Kidney (tissue), 13 donors: ENCODE measurements at regions not wholly inside any gene's neighbourhood (a gene's known extent, or its start where the extent isn't known, plus 50 kb on each side); places are given as distances from the start of the nearest gene placed in this dataset.
"Not testable (repeated sequence)": the region's sequence is repeated elsewhere in the genome, so short reads cannot be mapped to it uniquely, and the experiment has no call there.

ENCODE experiments used
- DNase-seq, 5 donors: peaks; one replicate each; pipeline ENCODE4 v3.0.0-alpha.2; 2013 to 2020
- FAIRE-seq: peaks from 2 replicates; lab custom pipeline; 2012; peaks lifted over from hg19 to GRCh38; lab: Jason Lieb, UNC
- H3K27ac ChIP-seq, 2 donors: one replicate each; pipeline ENCODE4 v1.7.0; 2013; ENCODE audit warnings: low read depth in 2 of 2, low read length in 2 of 2, inconsistent platforms in 1 of 2
- H3K27me3 ChIP-seq: one replicate; pipeline ENCODE4 v1.7.1; 2013; ENCODE audit warnings: low read length, inconsistent platforms; ENCODE audit not compliant: control insufficient read depth, insufficient read depth
- H3K36me3 ChIP-seq, 3 donors: one replicate each; pipeline versions ENCODE4 v1.7.0 to v1.7.1; 2013; ENCODE audit warnings: low read length in 3 of 3, control low read depth in 1 of 3, inconsistent platforms in 1 of 3; ENCODE audit not compliant: insufficient read depth in 3 of 3, control insufficient read depth in 2 of 3
- H3K4me1 ChIP-seq, 3 donors: one replicate each; pipeline versions ENCODE4 v1.7.0 to v1.7.1; 2013; ENCODE audit warnings: low read length in 3 of 3, inconsistent platforms in 1 of 3, low read depth in 1 of 3; ENCODE audit not compliant: control insufficient read depth in 2 of 3, insufficient read depth in 2 of 3
- H3K4me3 ChIP-seq, 3 donors: one replicate each; pipeline versions ENCODE4 v1.7.0 to v1.8.1; 2013; ENCODE audit warnings: low read length in 3 of 3, control low read depth in 1 of 3, inconsistent platforms in 1 of 3
- H3K9ac ChIP-seq, 3 donors: one replicate each; pipeline versions ENCODE4 v1.7.0 to v1.7.1; 2013; ENCODE audit warnings: low read length in 3 of 3, control low read depth in 1 of 3, inconsistent platforms in 1 of 3
- H3K9me3 ChIP-seq, 3 donors: one replicate each; pipeline versions ENCODE4 v1.7.0 to v1.7.1; 2013; ENCODE audit warnings: low read length in 3 of 3, control low read depth in 1 of 3, inconsistent platforms in 1 of 3; ENCODE audit not compliant: control insufficient read depth in 2 of 3, insufficient read depth in 1 of 3
- intact Hi-C: fragments of 100-400 bp; cut with DNase I; formaldehyde crosslinking; loops from one replicate; pipeline ENCODE4 v1.11.1; 2022
- TF ChIP-seq, protein P1 (sequence below): IDR thresholded peaks from 3 replicates; pipeline ENCODE4 v1.5.1; 2012; ENCODE audit warnings: mild to moderate bottlenecking, moderate library complexity, borderline replicate concordance; ENCODE audit not compliant: insufficient read depth; ENCODE audit errors: extremely low read depth
- donor health status: control.
- donor health status: control.
- donor health status: control.
- donor health status: control.
- donor health status: control.
- donor health status: DM: yes; HTN: yes; CAD: no.
- donor health status: Normal renal cell carcinoma (clear cell type).

DNA sequence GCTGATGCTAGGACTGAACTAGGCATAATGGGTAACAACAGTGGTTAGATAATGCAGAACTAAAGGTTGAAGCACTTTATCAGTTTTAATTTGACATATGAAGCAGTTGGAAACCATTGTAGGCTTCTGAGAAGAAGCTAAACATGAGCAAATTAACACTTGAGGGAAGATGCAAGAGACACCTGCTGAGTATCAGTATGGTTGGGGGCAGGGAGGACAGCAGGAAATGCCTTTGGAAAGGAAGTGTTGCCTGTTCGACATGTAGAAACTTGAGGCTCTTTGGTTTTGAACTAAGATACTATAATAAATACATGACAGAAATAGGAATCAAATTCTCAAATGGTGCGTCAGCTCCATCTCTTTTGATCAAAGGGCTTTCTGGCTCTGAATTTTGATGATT lies 115.6 kb downstream of the FHIP1A start:
- Histone ChIP-seq H3K36me3 (no peaks in the 10 kb centered on the region), H3K27ac (no peak overlapping the region), H3K4me1 (no peaks in the 10 kb centered on the region), H3K27me3 (no peaks in the 10 kb centered on the region), H3K9ac (no peak overlapping the region), H3K9me3 (no peaks in the 10 kb centered on the region), H3K4me3 (no peak overlapping the region)
- TF ChIP-seq, protein P1, sequence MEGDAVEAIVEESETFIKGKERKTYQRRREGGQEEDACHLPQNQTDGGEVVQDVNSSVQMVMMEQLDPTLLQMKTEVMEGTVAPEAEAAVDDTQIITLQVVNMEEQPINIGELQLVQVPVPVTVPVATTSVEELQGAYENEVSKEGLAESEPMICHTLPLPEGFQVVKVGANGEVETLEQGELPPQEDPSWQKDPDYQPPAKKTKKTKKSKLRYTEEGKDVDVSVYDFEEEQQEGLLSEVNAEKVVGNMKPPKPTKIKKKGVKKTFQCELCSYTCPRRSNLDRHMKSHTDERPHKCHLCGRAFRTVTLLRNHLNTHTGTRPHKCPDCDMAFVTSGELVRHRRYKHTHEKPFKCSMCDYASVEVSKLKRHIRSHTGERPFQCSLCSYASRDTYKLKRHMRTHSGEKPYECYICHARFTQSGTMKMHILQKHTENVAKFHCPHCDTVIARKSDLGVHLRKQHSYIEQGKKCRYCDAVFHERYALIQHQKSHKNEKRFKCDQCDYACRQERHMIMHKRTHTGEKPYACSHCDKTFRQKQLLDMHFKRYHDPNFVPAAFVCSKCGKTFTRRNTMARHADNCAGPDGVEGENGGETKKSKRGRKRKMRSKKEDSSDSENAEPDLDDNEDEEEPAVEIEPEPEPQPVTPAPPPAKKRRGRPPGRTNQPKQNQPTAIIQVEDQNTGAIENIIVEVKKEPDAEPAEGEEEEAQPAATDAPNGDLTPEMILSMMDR, result no peak
- FAIRE-seq, result no peak
- DNase-seq, result no peak
- intact Hi-C loops, result no loop called here

DNA sequence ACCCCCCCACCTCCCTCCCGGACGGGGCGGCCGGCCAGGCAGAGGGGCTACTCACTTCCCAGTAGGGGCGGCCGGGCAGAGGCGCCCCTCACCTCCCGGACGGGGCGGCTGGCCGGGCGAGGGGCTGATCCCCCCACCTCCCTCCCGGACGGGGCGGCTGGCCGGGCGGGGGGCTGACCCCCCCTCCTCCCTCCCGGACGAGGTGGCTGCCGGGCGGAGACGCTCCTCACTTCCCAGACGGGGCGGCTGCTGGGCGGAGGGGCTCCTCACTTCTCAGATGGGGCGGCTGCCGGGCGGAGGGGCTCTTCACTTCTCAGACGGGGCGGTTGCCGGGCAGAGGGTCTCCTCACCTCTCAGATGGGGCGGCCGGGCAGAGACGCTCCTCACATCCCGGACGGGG lies 117.5 kb downstream of the FHIP1A start:
- FAIRE-seq, H3K4me1 ChIP-seq, H3K4me3 ChIP-seq, H3K9me3 ChIP-seq, DNase-seq, H3K27me3 ChIP-seq, H3K9ac ChIP-seq, intact Hi-C loops, H3K27ac ChIP-seq, H3K36me3 ChIP-seq: not testable (repeated sequence)

DNA sequence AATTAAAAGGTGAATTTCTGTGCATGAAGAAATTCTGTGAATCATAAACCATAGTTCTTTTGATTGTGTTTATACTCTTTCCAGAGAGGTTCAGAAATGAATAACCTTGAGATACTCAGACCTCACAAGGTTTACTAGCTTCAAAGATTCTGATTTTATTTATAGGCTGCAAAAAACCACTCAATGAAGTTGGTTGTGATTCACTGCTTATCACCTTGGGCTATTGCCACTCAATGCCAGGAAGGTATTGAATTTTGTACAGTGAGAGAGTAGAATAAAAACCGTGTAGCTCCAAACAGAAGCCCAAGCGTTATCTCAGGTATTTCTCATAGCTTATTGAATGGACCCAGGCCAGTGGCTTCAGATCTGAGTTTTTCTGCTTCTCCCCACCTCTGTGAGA lies 118.7 kb downstream of the FHIP1A start:
- intact Hi-C loops, result no loop called here
- no peaks in the 10 kb centered on the region for H3K4me1 ChIP-seq

DNA sequence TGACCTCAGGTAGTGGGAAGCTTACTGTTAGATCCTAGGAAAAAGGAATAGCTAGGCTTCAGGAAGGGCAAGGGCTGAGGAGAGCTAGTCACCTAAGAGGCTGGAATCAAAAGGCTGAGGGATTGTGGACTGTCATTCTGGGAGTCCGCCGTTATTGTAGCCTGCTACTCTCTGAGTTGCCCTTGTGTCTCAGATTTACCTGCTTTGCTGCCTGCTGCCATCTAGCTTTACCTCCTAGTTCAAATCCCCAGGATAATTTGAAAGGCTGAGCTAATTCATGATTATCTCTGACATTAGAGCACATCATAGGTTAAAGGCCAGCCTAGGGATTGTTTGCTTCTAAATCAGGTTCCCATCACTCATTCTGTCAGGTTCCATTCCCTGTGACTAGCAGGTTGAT lies 120.2 kb downstream of the FHIP1A start:
- Histone ChIP-seq H3K4me3 (no peak overlapping the region), H3K36me3 (no peaks in the 10 kb centered on the region), H3K9me3 (no peaks in the 10 kb centered on the region), H3K27ac (no peak overlapping the region), H3K4me1 (no peaks in the 10 kb centered on the region), H3K9ac (no peak overlapping the region), H3K27me3 (no peaks in the 10 kb centered on the region)
- DNase-seq, result peak in 2 of 5 donors; percentile 2 to 12
- intact Hi-C loops, result no loop called here
- no peak for FAIRE-seq
- TF ChIP-seq, protein P1, result no peak

More for the DNA sequence above, 118.7 kb downstream of the FHIP1A start:
- no peak for DNase-seq
- TF ChIP-seq, protein P1, result no peak
- Histone ChIP-seq H3K9ac (no peak overlapping the region), H3K27me3 (no peaks in the 10 kb centered on the region), H3K4me3 (no peak overlapping the region), H3K36me3 (no peaks in the 10 kb centered on the region), H3K27ac (no peak overlapping the region), H3K9me3 (no peaks in the 10 kb centered on the region)
- no peak for FAIRE-seq
